GM21576 (cell line): ENCODE measurements at regions not wholly inside any gene's neighbourhood (a gene's known extent, or its start where the extent isn't known, plus 50 kb on each side); places are given as distances from the start of the nearest gene placed in this dataset.
"Not testable (repeated sequence)": the region's sequence is repeated elsewhere in the genome, so short reads cannot be mapped to it uniquely, and the experiment has no call there.

Experiments
- ATAC-seq: cut with Tn5 transposase; IDR thresholded peaks from one replicate; pipeline ENCODE4 v1.9.1; 2021; ENCODE audit warnings: mild to moderate bottlenecking, moderate library complexity; ENCODE audit not compliant: unreplicated experiment

DNA sequence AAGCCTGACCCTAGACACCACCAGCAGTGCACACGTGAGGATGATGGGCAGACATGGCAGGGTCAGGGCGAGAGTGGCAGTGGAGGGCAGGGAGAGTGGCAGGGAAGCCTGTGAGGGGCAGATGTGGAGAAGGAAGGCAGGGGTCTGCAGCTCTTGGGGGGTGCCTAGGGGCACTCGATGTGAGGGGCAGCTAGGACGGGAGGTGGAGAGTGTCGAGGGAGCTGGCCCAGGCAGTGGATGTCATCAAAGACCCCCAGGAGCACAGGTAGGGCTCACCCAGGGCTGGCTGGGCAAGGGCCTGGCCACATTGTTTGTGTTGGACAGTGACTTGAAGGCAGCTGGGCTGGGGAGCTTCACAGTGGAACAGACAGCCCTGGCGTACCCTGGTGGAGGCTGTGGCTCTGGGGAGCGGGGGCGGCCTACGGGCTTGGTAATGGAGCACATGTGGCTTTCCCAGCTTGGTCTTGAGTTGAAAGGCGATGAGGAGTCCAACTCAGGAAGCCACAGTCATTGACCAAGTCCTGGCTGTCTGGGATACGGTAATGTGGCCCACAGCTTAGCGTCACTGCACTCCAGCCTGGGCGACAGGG, 87.1 kb downstream of the RTP5 start:
- ATAC-seq, result no peak

DNA sequence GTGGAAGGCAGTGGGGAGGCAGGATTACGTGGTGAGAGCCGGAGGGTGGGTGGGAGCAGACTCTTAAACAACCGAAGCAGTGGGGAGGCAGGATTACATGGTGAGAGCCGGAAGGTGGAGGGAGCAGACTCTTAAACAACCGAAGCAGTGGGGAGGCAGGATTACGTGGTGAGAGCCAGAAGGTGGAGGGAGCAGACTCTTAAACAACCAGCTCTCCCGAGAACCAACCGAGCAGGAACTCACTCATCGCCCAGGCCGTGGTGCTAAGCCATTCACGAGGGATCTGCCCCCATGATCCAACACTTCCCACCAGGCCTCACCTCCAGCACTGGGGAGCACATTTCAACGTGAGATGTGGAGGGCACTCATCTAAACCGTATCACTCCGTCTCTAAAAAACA, 87.7 kb downstream of the RTP5 start:
- no peak for ATAC-seq

DNA sequence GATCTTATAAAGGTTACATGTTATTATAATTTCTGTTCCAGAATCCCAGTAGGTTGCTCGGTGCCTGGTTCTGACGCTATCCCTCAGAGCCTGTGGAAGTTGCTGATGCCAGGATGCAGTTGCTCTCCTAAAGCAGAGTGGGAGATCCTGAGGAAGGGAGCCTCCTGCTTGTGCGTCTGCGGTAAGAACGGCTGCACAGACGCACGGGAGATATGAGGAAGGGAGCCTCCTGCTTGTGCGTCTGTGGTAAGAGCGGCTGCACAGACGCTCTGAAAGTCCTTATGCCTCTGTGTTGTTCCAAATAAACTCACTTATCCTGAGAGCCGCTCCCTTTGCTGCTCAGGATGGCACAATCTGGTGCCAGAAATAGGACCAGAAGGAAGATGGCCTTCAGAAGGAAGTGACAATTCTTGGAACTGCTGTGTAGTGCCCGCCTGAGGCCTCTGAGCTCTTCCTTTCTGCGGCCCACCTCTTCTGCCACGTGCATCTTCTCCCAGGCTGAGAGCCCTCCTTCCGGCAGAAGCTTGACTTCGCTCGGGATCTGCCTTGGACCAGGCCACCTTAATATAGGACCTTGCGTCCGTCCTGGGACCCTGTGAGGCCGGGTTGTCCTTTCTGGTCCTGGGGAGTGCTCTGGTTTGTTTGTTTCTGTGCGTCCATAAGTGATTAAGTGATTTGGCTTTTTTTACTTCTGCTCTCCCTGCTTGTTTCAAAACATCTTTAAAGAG, 89.5 kb downstream of the RTP5 start:
- ATAC-seq, result no peak

DNA sequence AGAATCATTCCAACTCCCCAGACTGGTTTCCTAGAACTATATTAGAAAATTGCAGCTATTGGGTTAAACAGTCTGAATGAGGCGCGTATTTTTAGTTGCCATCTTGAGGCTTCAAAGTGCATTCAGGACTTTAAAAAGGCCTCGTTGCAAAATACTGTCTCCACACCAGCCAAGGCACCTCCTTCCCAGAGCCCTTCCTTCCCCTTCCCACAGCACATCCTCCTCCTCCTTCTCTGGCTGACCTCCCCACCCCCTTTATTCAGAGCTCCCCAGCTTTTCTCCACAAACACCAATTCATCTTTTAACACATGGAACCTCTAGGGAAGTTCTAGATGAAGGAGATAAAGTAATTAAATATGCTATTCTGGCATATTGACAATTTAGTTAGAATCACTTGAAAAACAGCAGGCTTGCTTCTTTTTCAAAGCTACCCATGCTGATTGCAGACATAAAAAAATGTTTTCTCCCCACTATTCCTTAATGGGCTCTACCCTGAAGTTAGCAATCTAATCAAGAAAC, 90.3 kb downstream of the RTP5 start:
- no peak for ATAC-seq

DNA sequence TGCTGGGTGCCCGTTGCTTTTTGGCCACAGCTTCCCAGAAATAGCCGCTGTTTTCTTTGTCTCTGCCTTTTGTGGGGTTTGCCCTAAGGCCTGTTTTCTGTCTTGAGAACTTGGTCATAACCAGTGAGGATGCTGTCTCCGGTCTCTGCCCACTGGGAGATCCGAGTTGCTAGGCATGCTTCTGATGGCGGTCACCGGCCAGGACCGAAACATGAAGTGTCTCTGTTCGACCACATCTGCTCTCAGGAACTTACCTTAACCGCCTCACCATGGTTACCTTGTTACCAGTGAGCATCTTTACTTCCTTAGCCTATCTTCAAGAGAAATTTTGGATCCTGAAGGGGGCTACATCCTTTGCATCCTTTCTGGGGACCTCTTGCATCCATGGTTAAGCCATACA, 91.9 kb downstream of the RTP5 start:
- ATAC-seq, result no peak

DNA sequence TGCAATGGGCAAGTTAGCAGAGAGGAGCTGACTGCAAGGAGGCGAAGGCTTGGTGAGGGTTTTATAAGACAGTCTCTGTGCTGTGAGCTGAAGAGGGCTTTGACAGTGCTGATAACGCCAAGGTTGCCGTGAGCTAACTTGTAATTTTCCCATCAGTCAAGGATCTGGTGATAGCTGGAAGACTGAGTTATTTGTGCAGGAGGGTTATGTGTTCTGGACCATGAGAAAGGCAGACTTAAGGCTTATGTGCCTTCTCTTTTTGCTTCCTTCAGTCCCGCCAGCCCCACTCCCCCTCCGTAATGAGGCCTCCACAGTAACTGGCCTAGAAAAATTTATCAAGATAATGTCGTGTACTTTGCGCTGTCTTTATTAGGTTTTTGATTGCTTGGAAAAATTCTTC, 94.6 kb downstream of the RTP5 start:
- no peak for ATAC-seq

DNA sequence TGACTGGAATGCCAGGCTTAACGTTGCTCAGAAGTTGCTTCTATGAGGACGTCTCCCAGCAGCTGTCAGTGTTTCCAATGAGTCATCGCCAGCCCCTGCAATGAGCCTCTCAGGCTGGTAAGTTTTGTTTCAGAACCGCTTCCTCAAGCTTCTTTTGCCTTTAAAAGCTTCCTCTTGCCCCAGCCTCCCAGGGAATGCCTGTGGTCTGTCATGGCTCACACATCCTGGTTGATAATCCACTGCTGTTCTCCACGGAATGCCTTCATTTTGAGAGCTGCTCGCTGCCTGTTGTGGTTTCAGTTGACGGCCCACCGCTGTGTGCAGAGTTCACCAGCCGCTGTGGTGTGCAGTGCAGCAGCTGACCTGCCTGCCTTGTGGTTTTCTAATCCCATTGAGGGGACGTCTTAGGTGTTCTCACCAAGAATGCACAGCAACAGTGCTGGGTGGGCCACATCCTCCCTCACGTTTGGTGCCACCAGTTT, 96.4 kb downstream of the RTP5 start:
- peak; percentile 86 for ATAC-seq

DNA sequence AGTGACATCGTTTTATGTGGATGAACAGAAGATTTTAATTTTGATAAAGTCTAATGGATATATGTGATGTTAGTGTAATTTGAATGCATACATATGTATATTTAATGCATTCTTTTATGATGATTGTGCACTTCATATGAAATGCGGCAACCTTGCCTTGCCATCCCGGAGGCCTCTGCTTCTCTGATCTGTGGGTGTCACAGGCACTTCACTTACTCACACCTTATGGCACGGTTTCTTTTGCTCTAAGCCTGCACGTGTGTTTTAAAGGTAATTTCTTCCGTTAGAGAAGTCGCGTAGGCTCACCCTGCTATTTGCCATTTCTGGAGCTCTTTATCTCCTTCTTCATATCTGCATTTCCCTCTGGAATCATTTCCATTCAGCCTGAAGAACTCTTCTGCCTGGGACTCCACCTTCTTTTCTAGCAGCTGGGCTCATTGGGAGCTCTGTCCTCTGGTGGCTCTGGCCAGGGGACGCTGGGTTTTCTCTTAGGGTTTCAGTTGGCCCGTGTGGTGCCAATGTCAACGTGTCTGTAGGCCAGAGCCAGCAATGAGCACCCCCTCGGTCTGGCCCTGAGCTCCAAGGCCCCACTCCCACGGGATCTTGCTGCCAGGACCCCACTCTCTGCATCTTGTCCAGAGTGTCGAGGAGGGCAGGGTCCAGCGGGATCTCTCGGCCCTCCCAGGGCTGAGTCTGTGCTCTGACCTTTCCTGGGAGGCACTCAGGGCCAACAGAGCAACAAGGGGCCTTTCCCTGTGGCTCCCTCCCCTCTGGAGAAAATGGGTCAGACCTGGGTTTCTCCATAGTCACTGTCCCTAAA, 97.3 kb downstream of the RTP5 start:
- no peak for ATAC-seq

DNA sequence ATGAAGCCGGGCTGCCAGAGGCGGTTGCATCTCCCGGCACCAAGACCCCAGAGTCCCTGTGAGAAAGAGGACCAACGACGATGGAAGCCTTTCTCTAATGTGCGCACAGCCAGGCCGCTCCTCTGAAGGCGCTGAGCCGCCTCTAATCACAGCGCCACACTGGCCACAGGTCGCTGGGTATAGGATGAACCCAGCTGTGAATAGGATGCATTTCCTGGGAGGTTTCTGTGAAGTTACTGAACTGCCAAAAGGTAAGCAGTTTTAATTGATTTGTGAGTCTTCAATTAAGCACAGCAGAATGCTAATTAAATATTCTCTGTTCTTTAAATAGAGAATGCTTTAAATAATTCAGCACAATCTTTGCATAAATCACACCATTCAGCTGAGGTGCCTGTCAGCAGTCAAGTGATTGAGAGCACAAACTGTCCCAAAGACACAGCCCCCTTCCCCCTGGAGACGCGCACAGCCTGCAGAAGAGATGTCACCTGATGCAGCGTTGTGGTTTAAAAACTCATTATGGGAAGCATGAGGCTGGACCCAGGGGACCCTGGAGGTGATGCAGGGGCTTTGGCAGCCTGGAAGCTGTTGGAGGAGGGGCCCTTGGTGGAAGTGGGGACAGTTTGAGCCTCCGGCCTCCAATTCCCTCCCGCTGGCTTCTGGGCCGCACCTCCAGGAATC, 98.1 kb downstream of the RTP5 start:
- ATAC-seq, result no peak

DNA sequence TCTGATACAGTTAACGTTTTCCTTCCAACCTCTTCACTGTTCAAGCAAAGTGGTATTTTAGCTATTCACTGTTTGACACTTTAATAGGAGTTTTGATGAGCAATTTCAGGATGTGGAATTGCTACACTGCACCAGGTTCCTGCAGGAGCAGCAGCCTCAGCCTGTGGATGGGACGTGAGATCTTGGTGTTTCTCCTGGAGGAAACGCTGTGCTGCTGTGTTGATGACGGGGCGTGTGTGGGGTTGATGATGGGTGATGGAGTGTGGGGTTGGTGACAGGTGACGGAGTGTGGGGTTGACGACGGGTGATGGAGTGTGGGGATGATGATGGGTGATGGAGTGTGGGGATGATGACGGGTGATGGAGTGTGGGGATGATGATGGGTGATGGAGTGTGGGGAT, 98.9 kb downstream of the RTP5 start:
- no peak for ATAC-seq

DNA sequence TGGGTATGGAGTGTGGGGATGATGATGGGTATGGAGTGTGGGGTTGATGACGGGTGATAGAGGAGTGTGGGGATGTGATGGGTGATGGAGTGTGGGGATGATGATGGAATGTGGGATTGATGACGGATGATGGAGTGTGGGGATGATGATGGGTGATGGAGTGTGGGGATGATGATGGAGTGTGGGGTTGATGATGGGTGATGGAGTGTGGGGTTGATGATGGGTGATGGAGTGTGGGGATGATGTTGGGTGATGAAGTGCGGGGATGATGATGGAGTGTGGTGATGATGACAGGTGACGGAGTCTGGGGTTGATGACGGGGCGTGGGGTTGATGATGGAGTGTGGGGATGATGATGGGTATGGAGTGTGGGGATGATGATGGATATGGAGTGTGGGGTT, 99.7 kb downstream of the RTP5 start:
- ATAC-seq, result not testable (repeated sequence)

DNA sequence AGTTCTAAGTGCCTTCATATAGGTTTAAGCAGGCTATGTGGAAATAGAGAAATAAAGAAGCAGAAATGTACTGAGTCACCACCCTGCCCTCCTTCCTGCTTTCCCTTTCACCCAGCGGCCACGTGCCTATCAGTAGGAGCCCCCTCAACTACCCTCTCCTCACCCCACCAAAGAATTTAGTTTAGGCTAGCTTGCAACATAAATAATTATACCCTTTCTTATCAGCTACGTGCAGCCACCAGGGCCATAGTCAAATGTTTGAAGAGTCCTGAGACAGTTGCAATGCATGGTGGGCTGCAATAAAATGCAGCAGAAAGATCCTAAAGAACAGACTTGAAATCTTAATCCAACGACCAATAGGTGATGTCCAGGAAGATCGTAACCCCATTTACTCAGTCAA, 101.2 kb downstream of the RTP5 start:
- ATAC-seq, result no peak

DNA sequence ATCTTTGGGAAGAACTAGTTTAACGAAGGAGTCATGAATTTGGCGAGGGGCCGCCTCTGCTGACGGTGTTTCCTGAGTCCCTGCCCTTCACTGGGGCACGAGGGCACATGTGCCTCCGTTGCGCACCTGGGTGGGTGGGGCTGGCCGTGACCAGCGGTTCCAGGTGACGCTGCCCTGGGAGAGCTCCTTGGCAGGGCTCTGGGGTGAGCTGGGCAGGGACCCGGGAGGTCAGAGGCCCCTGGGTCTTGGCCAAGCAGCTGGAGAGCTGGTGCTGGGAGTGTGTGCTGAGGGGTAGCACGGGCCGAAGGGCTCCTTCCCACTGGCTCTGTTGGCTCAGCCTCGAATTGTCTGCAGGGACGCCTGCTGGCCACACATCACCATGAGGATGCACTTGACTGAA, 104.6 kb downstream of the RTP5 start:
- no peak for ATAC-seq

DNA sequence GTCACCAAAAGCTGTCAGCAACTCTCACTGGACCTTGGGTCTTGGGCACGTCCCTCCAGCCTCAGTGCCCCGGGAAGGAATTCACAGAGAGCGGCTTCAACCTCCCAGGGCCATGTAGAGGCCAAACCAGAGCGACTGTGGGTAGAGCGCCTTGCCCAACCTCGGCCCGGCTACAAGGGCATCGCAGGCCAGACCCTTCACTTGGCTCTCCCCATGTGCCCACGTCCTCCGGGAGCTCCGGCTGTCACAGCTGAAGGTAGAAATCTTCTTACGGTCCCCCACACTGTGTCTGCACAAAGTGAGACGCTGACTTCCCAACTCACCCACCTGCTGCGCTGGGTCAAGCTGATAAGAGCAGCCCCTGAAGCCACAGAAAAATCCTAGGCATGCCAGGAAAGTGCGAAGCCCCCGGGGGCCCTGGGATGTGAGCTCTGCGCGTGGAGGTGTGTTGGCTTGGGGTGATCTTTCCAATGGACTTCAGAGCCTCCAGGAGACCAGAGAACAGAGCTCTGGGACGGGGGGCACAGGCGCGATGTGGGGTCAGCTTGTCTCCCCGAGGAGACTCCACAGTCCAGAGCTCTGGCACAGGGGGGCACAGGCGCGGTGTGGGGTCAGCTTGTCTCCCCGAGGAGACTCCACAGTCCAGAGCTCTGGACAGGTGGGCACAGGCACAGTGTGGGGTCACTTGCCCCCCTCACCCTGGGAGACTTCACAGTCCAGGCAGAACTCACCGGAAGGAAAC, 105.5 kb downstream of the RTP5 start:
- ATAC-seq, result no peak

DNA sequence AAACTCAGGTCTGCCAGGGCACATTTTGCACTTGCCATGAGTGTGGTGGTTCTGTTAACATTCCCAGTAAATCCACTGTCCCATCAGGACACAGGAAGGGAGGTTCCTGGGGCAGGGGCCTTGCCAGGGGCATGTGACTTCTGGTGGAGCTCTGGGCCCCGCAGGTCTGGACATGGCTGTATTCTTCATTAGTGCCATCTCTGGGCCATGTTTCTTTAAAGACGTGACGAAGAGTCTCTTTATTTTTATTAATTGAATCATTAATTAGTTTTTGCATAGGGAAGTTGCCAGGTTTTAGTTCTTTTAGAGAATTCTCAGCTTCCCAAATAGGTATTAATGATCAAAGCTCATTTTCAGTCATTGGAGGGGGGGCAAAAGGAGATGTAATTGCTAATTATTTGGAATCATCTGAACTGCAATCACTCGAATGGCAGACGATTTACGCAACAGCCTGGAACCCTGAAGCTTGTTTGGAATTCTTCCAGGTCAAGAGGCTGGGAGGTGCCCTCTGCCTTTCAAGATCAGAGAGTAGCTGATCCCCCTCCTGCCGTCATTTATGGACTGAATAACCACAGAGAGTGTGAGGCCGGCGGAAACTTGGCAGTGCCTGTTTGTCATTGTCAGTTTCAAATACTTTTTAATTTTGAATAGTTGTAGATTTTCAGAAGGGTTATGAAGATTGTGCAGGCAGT, 106.2 kb downstream of the RTP5 start:
- no peak for ATAC-seq

DNA sequence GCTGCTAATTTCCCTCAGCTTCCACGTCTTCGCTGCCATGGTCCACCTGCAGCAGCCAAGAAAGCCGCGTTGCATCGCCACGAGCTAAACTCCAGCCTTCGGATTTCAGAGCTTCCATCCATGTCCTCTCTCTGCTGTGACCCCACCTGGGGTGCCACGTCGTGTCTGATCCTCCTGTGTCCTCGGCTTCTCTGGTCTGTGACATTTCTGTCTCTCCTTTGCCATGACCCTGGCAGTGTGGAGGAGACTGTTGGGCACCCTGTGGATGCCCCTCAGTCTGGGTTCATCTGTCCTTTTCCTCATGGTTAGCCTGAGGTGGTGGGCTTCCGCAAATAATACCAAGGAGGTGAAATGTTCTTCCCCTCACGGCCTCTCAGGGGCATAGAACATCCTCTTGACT, 106.8 kb downstream of the RTP5 start:
- ATAC-seq, result no peak

DNA sequence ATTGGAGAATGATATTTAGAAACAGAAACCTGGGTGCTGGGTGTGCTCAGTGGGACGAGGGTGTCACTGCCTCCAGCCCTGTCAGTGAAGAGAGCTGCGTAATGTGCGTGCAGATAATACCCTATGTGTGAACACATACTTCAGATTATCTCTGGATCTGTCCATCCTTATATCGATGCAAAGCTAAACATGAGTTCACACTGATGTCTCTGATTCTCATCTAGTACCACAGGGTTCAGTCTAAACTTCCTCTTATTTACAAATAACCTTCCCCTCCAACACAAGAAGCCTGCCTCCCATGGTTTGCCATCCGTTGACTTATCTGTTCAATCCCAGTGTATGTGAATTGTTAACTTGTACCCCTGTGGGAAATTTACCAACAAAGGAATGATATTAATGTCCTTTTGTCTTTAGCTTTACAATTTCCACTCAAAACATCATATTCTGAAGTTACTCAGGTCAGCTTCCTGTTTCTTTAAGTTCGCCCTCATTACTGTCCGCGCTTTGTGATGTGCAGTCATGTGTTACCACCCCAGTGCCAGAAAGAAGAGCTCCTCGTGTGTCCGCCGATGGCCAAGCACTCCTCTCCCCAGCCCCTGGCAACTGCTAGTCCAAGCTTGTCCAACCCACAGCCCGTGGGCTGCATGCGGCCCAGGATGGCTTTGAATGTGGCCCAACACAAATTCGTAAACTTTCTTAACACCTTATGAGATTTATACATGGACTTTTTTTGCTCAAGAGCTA, 108.2 kb downstream of the RTP5 start:
- ATAC-seq, result no peak

DNA sequence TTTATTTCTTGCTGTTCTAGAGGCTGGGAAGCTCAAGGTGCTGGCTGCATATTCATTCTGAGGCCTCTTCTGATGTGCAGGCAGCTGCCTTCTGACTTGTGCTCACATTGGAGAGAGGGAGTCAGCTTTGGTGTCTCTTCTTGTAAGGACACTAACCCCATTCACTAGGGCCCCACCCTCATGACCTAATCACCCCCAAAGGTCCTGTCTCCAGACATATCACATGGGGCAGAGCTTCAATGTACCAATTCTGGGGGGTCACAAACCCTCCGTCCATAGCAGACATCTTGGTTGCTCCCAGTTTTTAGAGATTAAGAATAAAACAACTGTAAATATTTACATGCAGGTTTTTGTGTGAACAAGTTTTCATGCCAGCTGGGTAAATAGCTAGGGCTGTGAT, 109.1 kb downstream of the RTP5 start:
- ATAC-seq, result no peak

DNA sequence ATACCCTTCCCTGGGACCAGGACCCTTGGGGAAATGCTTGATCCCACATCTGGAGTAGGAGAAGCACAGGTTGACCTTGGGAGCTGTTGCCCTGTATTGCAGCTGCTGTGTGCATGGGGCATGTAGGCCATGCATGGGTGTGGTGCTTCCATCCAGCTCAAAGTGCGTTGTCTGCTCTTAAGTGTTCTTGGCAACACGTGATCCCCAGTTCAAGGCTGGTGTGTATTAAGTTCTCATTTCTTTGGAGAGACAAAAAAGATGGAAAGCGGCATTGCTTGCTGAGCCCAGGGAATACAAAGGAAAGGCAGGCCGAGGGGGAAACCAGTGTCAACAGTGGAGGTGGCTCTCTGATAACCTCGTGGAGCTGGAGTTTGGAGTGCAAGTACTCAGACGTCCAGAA, 110.7 kb downstream of the RTP5 start:
- no peak for ATAC-seq
